NCI-H146 treated with DMSO at 0.1 percent for 48 hours (cell line): ENCODE measurements at regions not wholly inside any gene's neighbourhood (a gene's known extent, or its start where the extent isn't known, plus 50 kb on each side); places are given as distances from the start of the nearest gene placed in this dataset.
A peak's percentile ranks its signal among the peaks of the same experiment; 100 is the strongest.

ENCODE experiments used
- DNase-seq: peaks from one replicate; lab custom pipeline; 2025; ENCODE audit not compliant: unreplicated experiment; lab: John Stamatoyannopoulos, UW

- no peak for DNase-seq
Observed at GRCh38 chr21:35850542-35851103, 209.7 kb downstream of the SETD4 start.

GRCh38 chr21:35850029-35850428 is 210.3 kb downstream of the SETD4 start:
- no peak for DNase-seq

GRCh38 chr21:35849144-35849543 is 211.2 kb downstream of the SETD4 start:
- DNase-seq, result no peak

GRCh38 chr21:35843911-35844667 is 216.2 kb downstream of the SETD4 start:
- no peak for DNase-seq

GRCh38 chr21:35840949-35841348 is 219.4 kb downstream of the SETD4 start:
- DNase-seq, result no peak

- DNase-seq, result peak; percentile 46
Observed at GRCh38 chr21:35840197-35840799, 220.0 kb downstream of the SETD4 start.

GRCh38 chr21:35838987-35839763 is 221.2 kb downstream of the SETD4 start:
- DNase-seq, result no peak

- no peak for DNase-seq
Observed at GRCh38 chr21:35838350-35838749, 222.0 kb downstream of the SETD4 start.

GRCh38 chr21:35833991-35834390 is 226.3 kb downstream of the SETD4 start:
- no peak for DNase-seq

- DNase-seq, result no peak
Observed at GRCh38 chr21:35833388-35833787, 226.9 kb downstream of the SETD4 start.

- no peak for DNase-seq
Observed at GRCh38 chr21:35831230-35831629, 229.1 kb downstream of the SETD4 start.

- DNase-seq, result peak; percentile 79
Observed at GRCh38 chr21:35829067-35829466, 231.3 kb downstream of the SETD4 start.

GRCh38 chr21:35828161-35828560 is 232.2 kb downstream of the SETD4 start:
- no peak for DNase-seq

- no peak for DNase-seq
Observed at GRCh38 chr21:35827004-35827403, 233.3 kb downstream of the SETD4 start.

GRCh38 chr21:35825370-35826353 is 234.7 kb downstream of the SETD4 start:
- peak; percentile 3 for DNase-seq

GRCh38 chr21:35824136-35824535 is 236.2 kb downstream of the SETD4 start:
- no peak for DNase-seq

GRCh38 chr21:35819134-35819533 is 241.2 kb downstream of the SETD4 start:
- DNase-seq, result no peak

GRCh38 chr21:35818597-35818996 is 241.7 kb downstream of the SETD4 start:
- DNase-seq, result no peak

- no peak for DNase-seq
Observed at GRCh38 chr21:35814858-35815619, 245.3 kb downstream of the SETD4 start.

GRCh38 chr21:35812679-35813078 is 247.6 kb downstream of the SETD4 start:
- DNase-seq, result no peak
